K562 (cell line): ENCODE measurements at regions not wholly inside any gene's neighbourhood (a gene's known extent, or its start where the extent isn't known, plus 50 kb on each side); places are given as distances from the start of the nearest gene placed in this dataset.

Experiments used
- ATF6 ChIP-seq: sonication (generic); formaldehyde crosslinking; IDR thresholded peaks from 2 replicates; pipeline ENCODE4 v1.4.0; 2020; ENCODE audit warnings: mild to moderate bottlenecking, missing genetic modification reagents
- E2F4 ChIP-seq: sonication (generic); formaldehyde crosslinking; IDR thresholded peaks from 2 replicates; pipeline ENCODE4 v1.8.0; 2022; ENCODE audit warnings: mild to moderate bottlenecking, low read depth, missing genetic modification reagents
- EZH2 ChIP-seq: IDR thresholded peaks from 2 replicates; pipeline ENCODE4 v1.6.1; 2012; ENCODE audit warnings: low read depth, mild to moderate bottlenecking, inconsistent platforms, low read length, borderline replicate concordance
- IRF1 ChIP-seq: sonication (generic); formaldehyde crosslinking; IDR thresholded peaks from 2 replicates; pipeline ENCODE4 v1.8.0; 2022; ENCODE audit warnings: missing genetic modification reagents, mild to moderate bottlenecking, borderline replicate concordance
- MNT ChIP-seq, 2 experiments: fragments of 450-650 bp; conservative IDR thresholded peaks; 2 replicates each; pipeline ENCODE4 v1.6.1; 2017; ENCODE audit warnings: mild to moderate bottlenecking in 2 of 2, moderate library complexity in 2 of 2
- PHF20 ChIP-seq: fragments of 450-650 bp; IDR thresholded peaks from 2 replicates; pipeline ENCODE4 v1.6.1; 2018; ENCODE audit not compliant: partially characterized antibody
- PHF8 ChIP-seq: fragments of 200-600 bp; sonication (generic); IDR thresholded peaks from 2 replicates; pipeline ENCODE4 v1.6.1; 2012; ENCODE audit warnings: mixed run types, mild to moderate bottlenecking, inconsistent platforms, low read length, moderate library complexity, borderline replicate concordance
- PKNOX1 ChIP-seq: fragments of 450-650 bp; IDR thresholded peaks from 2 replicates; pipeline ENCODE4 v1.6.1; 2016
- POLR2B ChIP-seq: fragments of 450-650 bp; IDR thresholded peaks from 2 replicates; pipeline ENCODE4 v1.6.1; 2018; ENCODE audit warnings: low read depth; ENCODE audit not compliant: partially characterized antibody
- TSHZ1 ChIP-seq: fragments of 250-450 bp; sonication (Bioruptor Pico); IDR thresholded peaks from 2 replicates; pipeline ENCODE4 v1.4.0; 2020; ENCODE audit warnings: mild to moderate bottlenecking, moderate library complexity
- YBX1 ChIP-seq: fragments of 450-650 bp; IDR thresholded peaks from 2 replicates; pipeline ENCODE4 v1.7.1; 2016; ENCODE audit warnings: mild to moderate bottlenecking
- YY1 ChIP-seq, 3 experiments: IDR thresholded peaks; 2 replicates each; pipeline ENCODE4 v1.6.1; 2011; ENCODE audit warnings: low read length in 2 of 3, mild to moderate bottlenecking in 2 of 3, moderate library complexity in 2 of 3, borderline replicate concordance in 1 of 3, control low read depth in 1 of 3, low read depth in 1 of 3; ENCODE audit not compliant: insufficient read depth in 3 of 3, insufficient replicate concordance in 2 of 3, control insufficient read depth in 1 of 3, insufficient read length in 1 of 3; ENCODE audit errors: extremely low read depth in 1 of 3
- ZBTB26 ChIP-seq: fragments of 450-650 bp; formaldehyde crosslinking; IDR thresholded peaks from 2 replicates; pipeline ENCODE4 v1.4.0; 2022; ENCODE audit warnings: missing genetic modification characterization
- ZBTB49 ChIP-seq: sonication (generic); formaldehyde crosslinking; IDR thresholded peaks from 2 replicates; pipeline ENCODE4 v1.8.0; 2022; ENCODE audit warnings: missing genetic modification reagents, mild to moderate bottlenecking, borderline replicate concordance

GRCh38 chr5:8445139-8445538 is 576.2 kb downstream of the MTRR start:
- TF ChIP-seq PHF8 (no peak), IRF1 (no peak), PKNOX1 (no peak), ZBTB49 (CRISPR knock-in tag) (no peak), ZBTB26 (CRISPR knock-in tag) (no peak), PHF20 (no peak), YY1 (IDR thresholded peaks at IDR 0.05; ENCODE audit: borderline replicate concordance in 1 of 3, control insufficient read depth in 1 of 3, extremely low read depth in 1 of 3, insufficient read depth in 3 of 3, insufficient read length in 1 of 3, insufficient replicate concordance in 2 of 3, low read depth in 1 of 3, low read length in 2 of 3) (no peak), YBX1 (no peak), TSHZ1 (CRISPR knock-in tag) (no peak), MNT (conservative IDR thresholded peaks at IDR 0.05) (no peak), EZH2 (no peak), E2F4 (CRISPR knock-in tag) (no peak), POLR2B (no peak), ATF6 (CRISPR knock-in tag) (no peak)
